GM20000 (cell line): ENCODE measurements at regions not wholly inside any gene's neighbourhood (a gene's known extent, or its start where the extent isn't known, plus 50 kb on each side); places are given as distances from the start of the nearest gene placed in this dataset.

Experiments
- DNase-seq: peaks from one replicate; pipeline ENCODE4 v3.0.0; 2012; ENCODE audit warnings: low spot score
- TF ChIP-seq, protein P1 (sequence below): IDR thresholded peaks from 2 replicates; pipeline ENCODE4 v1.5.1; 2012; ENCODE audit warnings: mild to moderate bottlenecking, control low read depth; ENCODE audit errors: extremely low read depth, missing control alignments

DNA sequence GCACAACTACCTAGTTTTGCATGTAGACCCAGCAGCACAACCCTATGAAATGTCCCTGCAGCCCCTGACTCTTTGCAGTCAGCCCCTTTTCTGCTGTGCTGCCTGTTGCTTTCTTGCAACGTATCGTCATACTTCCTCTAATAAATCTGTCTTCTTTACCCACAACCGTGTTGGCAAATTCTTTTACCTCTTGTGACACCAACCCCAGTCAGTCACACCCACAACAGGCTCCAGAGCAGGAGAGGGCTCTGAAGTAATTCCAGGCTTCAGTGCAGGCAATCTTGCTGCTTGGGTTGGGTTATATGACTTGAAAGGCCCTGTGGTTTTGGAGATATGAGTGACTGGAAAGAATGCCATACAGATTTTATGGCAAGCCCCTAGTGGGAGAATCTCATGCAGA is 79.1 kb upstream of the KCNH7 start:
- DNase-seq: no peak

DNA sequence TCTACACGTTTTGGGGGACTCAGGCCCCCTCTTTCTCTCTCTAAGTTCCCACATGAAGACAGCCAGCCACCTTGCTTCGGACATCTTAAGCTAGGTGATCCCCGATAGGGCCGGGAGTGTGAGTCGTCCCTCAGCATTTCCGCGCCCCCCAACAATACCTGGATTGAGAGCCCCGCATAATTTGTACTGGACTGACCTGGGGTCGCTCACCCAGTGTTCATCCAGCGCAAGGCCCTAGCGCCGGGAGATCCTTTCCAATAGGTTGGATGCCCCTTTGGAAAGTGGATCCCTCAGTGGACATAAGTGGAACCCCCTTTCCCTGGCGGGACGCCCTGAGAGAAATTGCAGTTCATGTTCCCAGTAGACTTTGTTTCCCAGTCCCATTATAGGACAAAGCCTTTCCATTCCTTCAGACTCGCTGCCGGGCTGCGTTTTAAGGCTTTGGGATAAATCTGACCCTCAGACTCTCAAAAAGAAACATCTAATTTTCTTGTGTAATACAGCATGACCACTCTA is 77.8 kb upstream of the KCNH7 start:
- TF ChIP-seq, protein P1, sequence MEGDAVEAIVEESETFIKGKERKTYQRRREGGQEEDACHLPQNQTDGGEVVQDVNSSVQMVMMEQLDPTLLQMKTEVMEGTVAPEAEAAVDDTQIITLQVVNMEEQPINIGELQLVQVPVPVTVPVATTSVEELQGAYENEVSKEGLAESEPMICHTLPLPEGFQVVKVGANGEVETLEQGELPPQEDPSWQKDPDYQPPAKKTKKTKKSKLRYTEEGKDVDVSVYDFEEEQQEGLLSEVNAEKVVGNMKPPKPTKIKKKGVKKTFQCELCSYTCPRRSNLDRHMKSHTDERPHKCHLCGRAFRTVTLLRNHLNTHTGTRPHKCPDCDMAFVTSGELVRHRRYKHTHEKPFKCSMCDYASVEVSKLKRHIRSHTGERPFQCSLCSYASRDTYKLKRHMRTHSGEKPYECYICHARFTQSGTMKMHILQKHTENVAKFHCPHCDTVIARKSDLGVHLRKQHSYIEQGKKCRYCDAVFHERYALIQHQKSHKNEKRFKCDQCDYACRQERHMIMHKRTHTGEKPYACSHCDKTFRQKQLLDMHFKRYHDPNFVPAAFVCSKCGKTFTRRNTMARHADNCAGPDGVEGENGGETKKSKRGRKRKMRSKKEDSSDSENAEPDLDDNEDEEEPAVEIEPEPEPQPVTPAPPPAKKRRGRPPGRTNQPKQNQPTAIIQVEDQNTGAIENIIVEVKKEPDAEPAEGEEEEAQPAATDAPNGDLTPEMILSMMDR: no peak
- DNase-seq: no peak

More for the DNA sequence above, 79.1 kb upstream of the KCNH7 start:
- TF ChIP-seq, protein P1: no peak

DNA sequence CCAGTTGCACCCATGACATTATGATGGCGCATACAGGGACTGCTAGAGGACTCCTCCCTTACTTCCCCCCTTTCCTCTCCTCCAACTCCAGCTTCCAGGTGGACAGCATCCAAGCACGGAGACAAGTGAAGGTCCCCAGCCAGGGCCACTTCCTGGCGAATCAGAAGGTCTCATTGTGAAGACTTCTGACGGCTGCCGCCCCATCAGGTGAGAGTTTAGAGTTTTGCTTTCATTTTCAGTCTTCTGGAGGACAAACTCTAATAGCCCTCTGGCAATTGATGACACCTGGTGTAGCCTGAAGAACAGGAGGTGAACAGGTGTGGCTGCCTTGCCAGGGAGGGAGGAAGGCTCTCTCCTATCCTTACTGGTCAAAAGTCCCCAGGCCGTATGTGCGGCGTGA is 77.3 kb upstream of the KCNH7 start:
- TF ChIP-seq, protein P1: no peak
- DNase-seq: no peak

DNA sequence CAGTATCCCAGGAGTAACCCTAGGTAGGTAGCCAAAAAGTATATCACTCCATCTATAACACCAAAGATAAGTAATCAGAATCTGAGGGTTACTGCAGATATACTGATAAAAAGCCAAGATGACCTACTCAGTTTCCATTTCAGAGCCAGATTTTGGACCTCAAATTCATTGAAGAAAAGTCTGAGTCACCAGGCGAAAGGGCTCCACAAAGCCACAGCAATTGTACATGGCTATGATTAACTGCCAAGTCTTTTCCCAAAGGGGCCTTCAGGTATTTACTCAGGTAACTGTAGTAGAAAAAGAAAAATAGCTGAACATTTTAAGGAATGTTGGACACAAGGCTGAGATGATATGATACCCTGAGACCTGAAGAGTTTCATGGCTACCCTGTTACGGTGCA is 75.6 kb upstream of the KCNH7 start:
- TF ChIP-seq, protein P1: no peak
- DNase-seq: no peak

DNA sequence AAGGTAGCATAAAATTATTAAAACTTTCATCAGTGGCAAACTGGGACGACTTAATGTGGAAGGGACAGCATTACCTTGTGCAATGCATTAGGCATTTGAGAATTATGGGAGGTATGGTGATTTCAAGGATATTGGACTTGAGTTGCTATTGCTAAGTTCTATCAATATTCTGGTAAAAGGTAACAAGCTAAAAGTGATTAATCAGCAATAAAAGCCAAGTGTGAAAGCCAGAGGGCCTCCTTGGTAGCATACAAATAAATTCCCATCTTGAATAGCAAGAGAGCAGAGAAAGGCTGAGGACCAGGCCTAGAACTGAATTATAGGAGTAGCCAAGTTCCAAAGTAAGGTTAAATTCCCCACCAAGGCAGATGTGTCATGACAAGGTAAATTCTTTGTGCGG is 74.2 kb upstream of the KCNH7 start:
- TF ChIP-seq, protein P1: no peak
- no peak for DNase-seq

DNA sequence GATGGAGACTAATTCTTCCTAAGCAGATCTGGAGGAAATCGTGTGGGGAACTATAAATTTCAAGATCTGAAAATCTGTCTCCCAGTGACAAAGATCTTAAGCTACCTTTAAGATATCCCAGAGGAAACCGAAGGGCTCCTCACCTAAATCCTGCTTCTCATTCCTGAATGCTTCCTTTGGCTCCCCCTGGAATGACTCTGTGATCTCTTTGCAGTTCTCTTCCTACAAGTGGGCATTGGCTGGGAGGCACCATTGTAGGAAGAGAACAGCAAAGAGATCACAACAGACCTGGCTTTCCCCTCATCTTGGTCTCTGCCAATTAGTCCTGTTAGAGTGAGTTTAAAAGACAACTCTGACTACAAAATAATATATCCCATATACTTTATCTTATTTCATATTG is 70.0 kb upstream of the KCNH7 start:
- TF ChIP-seq, protein P1: no peak

DNA sequence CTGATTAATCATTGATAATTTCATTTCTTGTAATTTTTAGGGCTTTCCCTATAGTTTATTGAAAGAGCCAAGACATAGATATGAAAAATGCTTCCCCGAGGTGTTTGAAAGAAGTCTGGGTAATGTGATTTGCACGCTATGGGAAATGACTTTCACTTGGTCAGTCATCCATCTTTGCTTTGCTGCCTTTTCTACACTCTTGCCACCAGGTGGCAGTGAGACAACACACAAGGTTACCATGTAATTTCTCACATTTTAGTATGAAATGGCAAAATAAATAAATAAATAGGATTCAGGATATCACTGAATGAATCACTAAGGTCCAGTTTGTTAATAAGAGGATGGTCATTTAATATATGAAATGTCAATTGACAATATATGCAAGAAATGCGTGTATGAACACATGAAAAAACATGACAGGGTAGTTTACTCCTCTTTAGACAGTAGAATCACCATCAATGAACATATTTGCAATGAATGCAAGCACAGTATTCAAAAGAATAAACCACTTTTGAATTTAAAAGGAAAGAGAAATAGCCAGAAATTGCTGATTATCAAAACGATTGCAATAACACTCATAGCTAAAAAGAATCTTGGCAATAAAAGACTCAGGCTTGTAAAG is 52.2 kb upstream of the KCNH7 start:
- peak; percentile 29 for DNase-seq
- TF ChIP-seq, protein P1: peak; percentile 65

More for the DNA sequence above, 70.0 kb upstream of the KCNH7 start:
- DNase-seq: no peak
